SK-N-MC (cell line): ENCODE measurements at regions not wholly inside any gene's neighbourhood (a gene's known extent, or its start where the extent isn't known, plus 50 kb on each side); places are given as distances from the start of the nearest gene placed in this dataset.

ENCODE experiments used
- EZH2 ChIP-seq: fragments of 200-600 bp; sonication (generic); IDR thresholded peaks from one replicate; pipeline ENCODE4 v1.6.1; 2017; ENCODE audit warnings: antibody characterized with exemption
- POLR2AphosphoS5 ChIP-seq: IDR thresholded peaks from 2 replicates; pipeline ENCODE4 v1.6.1; 2012; ENCODE audit warnings: mild to moderate bottlenecking, low read depth, low read length, borderline replicate concordance

DNA sequence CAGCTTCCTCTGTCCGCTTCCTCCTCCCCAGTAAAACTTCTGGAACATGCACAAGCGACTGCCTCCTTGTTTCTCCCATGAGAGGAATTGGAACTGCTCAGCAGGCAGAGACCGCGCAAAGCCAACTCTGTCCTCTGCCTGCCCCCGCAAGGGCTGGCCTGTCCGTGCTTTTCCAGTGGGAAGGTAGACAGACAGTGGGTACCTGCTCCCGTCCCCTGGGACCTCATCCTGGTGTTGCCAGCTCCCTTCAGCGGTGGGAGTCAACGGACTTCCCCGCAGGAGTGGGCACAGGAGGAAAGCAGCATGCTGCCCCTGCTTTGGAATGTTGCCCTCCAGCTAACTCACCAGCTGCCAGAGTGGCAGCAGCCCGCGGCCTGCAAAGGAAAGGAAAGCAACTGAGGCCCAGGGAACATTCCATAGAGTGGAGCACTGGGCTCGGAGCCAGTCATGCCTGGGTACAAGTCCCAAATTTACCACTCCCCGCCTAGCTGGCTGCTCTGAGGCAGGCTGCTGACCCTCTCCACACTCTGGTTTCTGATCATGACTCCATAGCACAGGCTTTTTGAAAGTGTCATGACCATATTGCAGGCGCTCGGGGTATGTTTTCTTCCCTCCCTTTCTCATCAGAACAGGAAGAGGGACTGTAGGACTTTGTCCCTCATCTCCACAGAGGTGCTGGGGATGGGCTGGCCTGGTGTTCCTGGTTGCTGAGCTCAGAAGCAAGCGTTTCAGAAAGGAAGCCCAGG is 89.2 kb upstream of the CLMN start:
- TF ChIP-seq EZH2 (no peak), POLR2AphosphoS5 (no peak)
